ENCODE measurements at regions not wholly inside any gene's neighbourhood (a gene's known extent, or its start where the extent isn't known, plus 50 kb on each side); places are given as distances from the start of the nearest gene placed in this dataset.

- TF ChIP-seq, protein P1, sequence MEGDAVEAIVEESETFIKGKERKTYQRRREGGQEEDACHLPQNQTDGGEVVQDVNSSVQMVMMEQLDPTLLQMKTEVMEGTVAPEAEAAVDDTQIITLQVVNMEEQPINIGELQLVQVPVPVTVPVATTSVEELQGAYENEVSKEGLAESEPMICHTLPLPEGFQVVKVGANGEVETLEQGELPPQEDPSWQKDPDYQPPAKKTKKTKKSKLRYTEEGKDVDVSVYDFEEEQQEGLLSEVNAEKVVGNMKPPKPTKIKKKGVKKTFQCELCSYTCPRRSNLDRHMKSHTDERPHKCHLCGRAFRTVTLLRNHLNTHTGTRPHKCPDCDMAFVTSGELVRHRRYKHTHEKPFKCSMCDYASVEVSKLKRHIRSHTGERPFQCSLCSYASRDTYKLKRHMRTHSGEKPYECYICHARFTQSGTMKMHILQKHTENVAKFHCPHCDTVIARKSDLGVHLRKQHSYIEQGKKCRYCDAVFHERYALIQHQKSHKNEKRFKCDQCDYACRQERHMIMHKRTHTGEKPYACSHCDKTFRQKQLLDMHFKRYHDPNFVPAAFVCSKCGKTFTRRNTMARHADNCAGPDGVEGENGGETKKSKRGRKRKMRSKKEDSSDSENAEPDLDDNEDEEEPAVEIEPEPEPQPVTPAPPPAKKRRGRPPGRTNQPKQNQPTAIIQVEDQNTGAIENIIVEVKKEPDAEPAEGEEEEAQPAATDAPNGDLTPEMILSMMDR (IDR thresholded peaks at IDR 0.05; ENCODE audit: insufficient read depth, low read depth, low read length, missing control alignments): no peak
- DNase-seq (ENCODE audit: low read depth): no peak
Measured at GRCh38 chr4:152240232-152240631, 295.7 kb downstream of the FBXW7 start.

GRCh38 chr4:152239216-152239615 is 296.7 kb downstream of the FBXW7 start:
- no peak overlapping the region for H3K4me3 ChIP-seq (ENCODE audit: low read length)
- TF ChIP-seq, protein P1 (IDR thresholded peaks at IDR 0.05; ENCODE audit: insufficient read depth, low read depth, low read length, missing control alignments): no peak
- no peak for DNase-seq (ENCODE audit: low read depth)

More at GRCh38 chr4:152240232-152240631, 295.7 kb downstream of the FBXW7 start:
- H3K4me3 ChIP-seq (ENCODE audit: low read length): no peak overlapping the region

GRCh38 chr4:152236519-152237056 is 299.3 kb downstream of the FBXW7 start:
- no peak for DNase-seq (ENCODE audit: low read depth)
- H3K4me3 ChIP-seq (ENCODE audit: low read length): no peak overlapping the region
- TF ChIP-seq, protein P1 (IDR thresholded peaks at IDR 0.05; ENCODE audit: insufficient read depth, low read depth, low read length, missing control alignments): no peak

- no peak overlapping the region for H3K4me3 ChIP-seq (ENCODE audit: low read length)
- TF ChIP-seq, protein P1 (IDR thresholded peaks at IDR 0.05; ENCODE audit: insufficient read depth, low read depth, low read length, missing control alignments): no peak
- DNase-seq (ENCODE audit: low read depth): no peak
Measured at GRCh38 chr4:152235718-152236117, 300.2 kb downstream of the FBXW7 start.

DNA sequence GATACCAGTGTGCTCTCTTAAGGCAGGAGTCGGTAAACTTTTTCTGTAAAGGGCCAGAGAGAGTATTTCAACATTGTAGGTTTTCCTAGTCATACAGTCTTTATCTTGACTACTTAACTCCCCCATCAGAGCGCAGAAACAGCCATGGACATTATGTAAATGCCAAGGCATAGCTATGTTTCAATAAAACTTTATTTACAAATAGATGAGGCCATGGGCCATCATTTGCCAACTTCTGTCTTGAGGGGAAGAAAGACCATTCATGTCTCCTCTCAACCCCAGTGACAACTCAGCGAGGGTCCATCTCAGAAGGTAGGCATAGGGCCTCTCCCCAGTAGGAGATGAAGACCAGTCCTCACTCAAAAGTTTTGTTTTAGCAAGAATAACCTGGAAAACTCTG is 301.3 kb downstream of the FBXW7 start:
- no peak for DNase-seq (ENCODE audit: low read depth)
- H3K4me3 ChIP-seq (ENCODE audit: low read length): no peak overlapping the region
- TF ChIP-seq, protein P1 (IDR thresholded peaks at IDR 0.05; ENCODE audit: insufficient read depth, low read depth, low read length, missing control alignments): no peak

GRCh38 chr4:152232271-152232670 is 303.6 kb downstream of the FBXW7 start:
- no peak overlapping the region for H3K4me3 ChIP-seq (ENCODE audit: low read length)
- TF ChIP-seq, protein P1 (IDR thresholded peaks at IDR 0.05; ENCODE audit: insufficient read depth, low read depth, low read length, missing control alignments): no peak
- no peak for DNase-seq (ENCODE audit: low read depth)

DNA sequence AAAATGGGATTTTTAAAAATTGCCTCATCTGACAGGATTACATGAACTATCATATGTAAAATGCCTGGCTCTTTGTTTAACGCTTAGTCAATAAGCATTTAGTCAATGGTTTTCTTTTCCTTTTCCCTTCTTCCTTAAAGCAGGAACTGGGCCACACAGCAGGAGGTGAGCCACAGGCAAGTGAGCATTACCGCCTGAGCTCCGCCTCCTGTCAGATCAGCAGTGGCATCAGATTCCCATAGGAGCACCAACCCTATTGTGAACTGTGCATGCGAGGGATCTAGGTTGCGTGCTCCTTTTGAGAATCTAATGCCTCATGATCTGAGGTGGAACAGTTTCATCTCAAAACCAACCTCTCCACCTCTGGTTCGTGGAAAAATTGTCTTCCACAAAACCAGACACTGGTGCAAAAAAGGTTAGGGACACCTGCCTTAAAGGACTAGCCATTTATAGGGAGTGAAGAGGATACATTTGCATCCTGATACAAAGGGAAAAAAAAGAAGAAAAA is 306.1 kb downstream of the FBXW7 start:
- no peak overlapping the region for H3K4me3 ChIP-seq (ENCODE audit: low read length)
- no peak for DNase-seq (ENCODE audit: low read depth)
- TF ChIP-seq, protein P1 (IDR thresholded peaks at IDR 0.05; ENCODE audit: insufficient read depth, low read depth, low read length, missing control alignments): no peak

Measured in epithelial cell of esophagus (primary cell).